MM.1S (cell line): ENCODE measurements at regions not wholly inside any gene's neighbourhood (a gene's known extent, or its start where the extent isn't known, plus 50 kb on each side); places are given as distances from the start of the nearest gene placed in this dataset.

Experiments used
- DNase-seq: peaks from one replicate; pipeline ENCODE4 v3.0.0-alpha.2; 2015
- H2AFZ ChIP-seq: fragments of 300-600 bp; sonication (generic); 2 replicates; pipeline ENCODE4 v1.6.0; 2016; ENCODE audit warnings: antibody characterized with exemption, low read length
- H3F3A ChIP-seq: fragments of 300-600 bp; sonication (generic); 2 replicates; pipeline ENCODE4 v1.6.1; 2016; ENCODE audit warnings: mild to moderate bottlenecking, antibody characterized with exemption, low read length, moderate library complexity, mixed read lengths; ENCODE audit not compliant: insufficient read depth
- H3K27ac ChIP-seq: fragments of 300-600 bp; sonication (generic); 2 replicates; pipeline ENCODE4 v1.5.1; 2016; ENCODE audit warnings: mild to moderate bottlenecking, low read length
- H3K27me3 ChIP-seq: fragments of 300-600 bp; sonication (generic); replicated peaks from 2 replicates; pipeline ENCODE4 v1.6.0; 2016; ENCODE audit warnings: low read length; ENCODE audit not compliant: insufficient read depth
- H3K36me3 ChIP-seq: fragments of 300-600 bp; sonication (generic); replicated peaks from 2 replicates; pipeline ENCODE4 v1.6.1; 2016; ENCODE audit warnings: mild to moderate bottlenecking, low read length, mixed read lengths; ENCODE audit not compliant: insufficient read depth
- H3K4me1 ChIP-seq: fragments of 300-600 bp; sonication (generic); 2 replicates; pipeline ENCODE4 v1.6.1; 2016; ENCODE audit warnings: low read length, mixed read lengths
- H3K4me2 ChIP-seq: fragments of 300-600 bp; sonication (generic); 2 replicates; pipeline ENCODE4 v1.6.0; 2016; ENCODE audit warnings: low read depth, low read length
- H3K4me3 ChIP-seq: fragments of 300-600 bp; sonication (generic); 2 replicates; pipeline ENCODE4 v1.5.1; 2016; ENCODE audit warnings: low read length, mixed read lengths
- H3K79me2 ChIP-seq: fragments of 300-600 bp; sonication (generic); 2 replicates; pipeline ENCODE4 v1.6.1; 2016; ENCODE audit warnings: mixed run types, low read length, mixed read lengths
- H3K9ac ChIP-seq: fragments of 300-600 bp; sonication (generic); 2 replicates; pipeline ENCODE4 v1.6.1; 2016; ENCODE audit warnings: low read length, mixed read lengths
- H3K9me2 ChIP-seq: fragments of 300-600 bp; sonication (generic); replicated peaks from 2 replicates; pipeline ENCODE4 v1.6.1; 2016; ENCODE audit warnings: mild to moderate bottlenecking, low read length, mixed read lengths; ENCODE audit not compliant: insufficient read depth
- H3K9me3 ChIP-seq: fragments of 300-600 bp; sonication (generic); replicated peaks from 2 replicates; pipeline ENCODE4 v1.6.1; 2016; ENCODE audit warnings: mild to moderate bottlenecking, low read length, mixed read lengths; ENCODE audit not compliant: insufficient read depth
- H4K20me1 ChIP-seq: fragments of 300-600 bp; sonication (generic); 2 replicates; pipeline ENCODE4 v1.6.1; 2016; ENCODE audit warnings: mild to moderate bottlenecking, low read length, moderate library complexity, mixed read lengths; ENCODE audit not compliant: insufficient read depth
- CTCF ChIP-seq: fragments of 300-600 bp; sonication (generic); IDR thresholded peaks from 2 replicates; pipeline ENCODE4 v1.5.1; 2016; ENCODE audit warnings: antibody characterized with exemption, low read length, mixed read lengths
- EZH2 ChIP-seq: fragments of 300-600 bp; sonication (generic); optimal IDR thresholded peaks from 2 replicates; pipeline ENCODE3; 2017; ENCODE audit warnings: low read depth, mild to moderate bottlenecking, antibody characterized with exemption, low read length, mixed read lengths
- EZH2phosphoT487 ChIP-seq: fragments of 300-600 bp; sonication (generic); IDR thresholded peaks from 2 replicates; pipeline ENCODE4 v1.6.1; 2018; ENCODE audit warnings: antibody characterized with exemption, low read length

GRCh38 chr2:118315606-118316005, 227.3 kb downstream of the INSIG2 start:
- H3K9me2 ChIP-seq: no peaks in the 10 kb centered on the region
- H3K4me1 ChIP-seq: no peaks in the 10 kb centered on the region
- H2AFZ ChIP-seq: no peak overlapping the region
- no peaks in the 10 kb centered on the region for H3K79me2 ChIP-seq
- H3K27ac ChIP-seq: no peak overlapping the region
- no peaks in the 10 kb centered on the region for H3K27me3 ChIP-seq
- no peak overlapping the region for H3K9ac ChIP-seq
- TF ChIP-seq CTCF: no peak
- TF ChIP-seq EZH2phosphoT487: no peak
- TF ChIP-seq EZH2: no peak
- no peaks in the 10 kb centered on the region for H4K20me1 ChIP-seq
- H3K9me3 ChIP-seq: no peaks in the 10 kb centered on the region
- H3K4me2 ChIP-seq: no peak overlapping the region
- H3K36me3 ChIP-seq: no peaks in the 10 kb centered on the region
- H3F3A ChIP-seq: no peaks in the 10 kb centered on the region
- DNase-seq: no peak
- no peak overlapping the region for H3K4me3 ChIP-seq

GRCh38 chr2:118312969-118313756, 224.9 kb downstream of the INSIG2 start:
- no peaks in the 10 kb centered on the region for H3K9me2 ChIP-seq
- H3F3A ChIP-seq: no peaks in the 10 kb centered on the region
- H3K27ac ChIP-seq: no peak overlapping the region
- no peaks in the 10 kb centered on the region for H3K9me3 ChIP-seq
- DNase-seq: no peak
- H3K79me2 ChIP-seq: no peaks in the 10 kb centered on the region
- no peak for TF ChIP-seq EZH2phosphoT487
- TF ChIP-seq CTCF: no peak
- TF ChIP-seq EZH2: no peak
- no peak overlapping the region for H3K4me3 ChIP-seq
- no peaks in the 10 kb centered on the region for H3K4me1 ChIP-seq
- no peaks in the 10 kb centered on the region for H3K27me3 ChIP-seq
- H3K9ac ChIP-seq: no peak overlapping the region
- H4K20me1 ChIP-seq: no peaks in the 10 kb centered on the region
- no peaks in the 10 kb centered on the region for H3K36me3 ChIP-seq
- H2AFZ ChIP-seq: no peak overlapping the region
- H3K4me2 ChIP-seq: no peak overlapping the region

GRCh38 chr2:118310681-118311429, 222.6 kb downstream of the INSIG2 start:
- H3K9me2 ChIP-seq: no peaks in the 10 kb centered on the region
- no peaks in the 10 kb centered on the region for H3K79me2 ChIP-seq
- peak overlapping the region; percentile 30; the same call in 1 of the 2 replicates for H3K9ac ChIP-seq
- H3F3A ChIP-seq: no peaks in the 10 kb centered on the region
- no peak for DNase-seq
- H3K4me1 ChIP-seq: no peaks in the 10 kb centered on the region
- H3K9me3 ChIP-seq: no peaks in the 10 kb centered on the region
- H3K4me3 ChIP-seq: peak overlapping the region; percentile 52
- peak overlapping the region; percentile 79 for H2AFZ ChIP-seq
- H3K27ac ChIP-seq: no peak overlapping the region
- peak overlapping the region; percentile 48; the same call in 1 of the 2 replicates for H3K4me2 ChIP-seq
- H3K27me3 ChIP-seq: no peaks in the 10 kb centered on the region
- no peak for TF ChIP-seq EZH2
- TF ChIP-seq EZH2phosphoT487: no peak
- no peaks in the 10 kb centered on the region for H3K36me3 ChIP-seq
- no peaks in the 10 kb centered on the region for H4K20me1 ChIP-seq
